Lower leg skin (tissue), 4 donors: ENCODE measurements at regions not wholly inside any gene's neighbourhood (a gene's known extent, or its start where the extent isn't known, plus 50 kb on each side); places are given as distances from the start of the nearest gene placed in this dataset.

ENCODE experiments used
- DNase-seq, 2 donors: peaks; one replicate each; pipeline ENCODE4 v3.0.0-alpha.2; 2019; ENCODE audit warnings: low spot score in 2 of 2
- H3K4me3 ChIP-seq: fragments of 200-600 bp; sonication (generic); 2 replicates; pipeline ENCODE4 v1.5.1; 2017; ENCODE audit warnings: mild to moderate bottlenecking, low read depth; ENCODE audit not compliant: poor library complexity, severe bottlenecking
- POLR2A ChIP-seq, 2 donors: fragments of 450-650 bp; IDR thresholded peaks; one replicate each; pipeline ENCODE4 v1.6.1; 2016 to 2017; ENCODE audit warnings: antibody characterized with exemption in 2 of 2, mild to moderate bottlenecking in 1 of 2, moderate library complexity in 1 of 2
- WGBS, 2 donors: methylation state at CpG; one replicate each; pipeline ENCODE4 v1.1.5; 2018; 5-methylcytosine and 5-hydroxymethylcytosine counted together
- intact Hi-C: fragments of 100-400 bp; cut with DNase I; formaldehyde crosslinking; loops from one replicate; pipeline ENCODE4 v1.15.0; 2023; ENCODE audit warnings: low total_unique reads
- TF ChIP-seq, protein P1 (sequence below), 3 donors: fragments of 450-650 bp; IDR thresholded peaks; one replicate each; pipeline ENCODE4 v1.5.1; 2016; ENCODE audit warnings: antibody characterized with exemption in 3 of 3, mild to moderate bottlenecking in 3 of 3, moderate library complexity in 2 of 3

DNA sequence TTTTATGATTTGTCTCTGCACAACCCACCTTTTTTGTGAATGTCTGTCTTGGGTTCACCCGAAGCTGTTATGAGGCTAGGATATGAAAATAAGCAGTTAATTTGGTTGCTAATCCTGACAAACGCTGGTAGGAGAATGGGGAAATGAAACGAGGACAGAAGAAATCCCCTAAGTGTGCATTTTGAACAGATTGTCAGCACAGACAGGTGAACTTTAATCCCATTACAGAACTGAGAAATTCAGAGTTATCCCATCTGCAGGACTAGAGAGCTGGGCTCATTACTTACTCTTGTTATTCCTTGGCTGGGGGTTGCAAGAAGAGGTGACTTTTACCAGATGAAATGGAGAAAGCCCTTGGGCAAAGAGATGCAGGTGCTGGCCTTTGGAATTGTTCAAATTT lies 123.3 kb upstream of the NYAP2 start:
- WGBS, 2 donors, result 50 to 56% methylated on average over 3 of the region's 3 CpGs
- intact Hi-C loops, result no loop called here
- no peak for DNase-seq
- no peak for TF ChIP-seq POLR2A (IDR thresholded peaks at IDR 0.05)
- TF ChIP-seq, protein P1, sequence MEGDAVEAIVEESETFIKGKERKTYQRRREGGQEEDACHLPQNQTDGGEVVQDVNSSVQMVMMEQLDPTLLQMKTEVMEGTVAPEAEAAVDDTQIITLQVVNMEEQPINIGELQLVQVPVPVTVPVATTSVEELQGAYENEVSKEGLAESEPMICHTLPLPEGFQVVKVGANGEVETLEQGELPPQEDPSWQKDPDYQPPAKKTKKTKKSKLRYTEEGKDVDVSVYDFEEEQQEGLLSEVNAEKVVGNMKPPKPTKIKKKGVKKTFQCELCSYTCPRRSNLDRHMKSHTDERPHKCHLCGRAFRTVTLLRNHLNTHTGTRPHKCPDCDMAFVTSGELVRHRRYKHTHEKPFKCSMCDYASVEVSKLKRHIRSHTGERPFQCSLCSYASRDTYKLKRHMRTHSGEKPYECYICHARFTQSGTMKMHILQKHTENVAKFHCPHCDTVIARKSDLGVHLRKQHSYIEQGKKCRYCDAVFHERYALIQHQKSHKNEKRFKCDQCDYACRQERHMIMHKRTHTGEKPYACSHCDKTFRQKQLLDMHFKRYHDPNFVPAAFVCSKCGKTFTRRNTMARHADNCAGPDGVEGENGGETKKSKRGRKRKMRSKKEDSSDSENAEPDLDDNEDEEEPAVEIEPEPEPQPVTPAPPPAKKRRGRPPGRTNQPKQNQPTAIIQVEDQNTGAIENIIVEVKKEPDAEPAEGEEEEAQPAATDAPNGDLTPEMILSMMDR (IDR thresholded peaks at IDR 0.05), result no peak
- H3K4me3 ChIP-seq, result no peak overlapping the region

DNA sequence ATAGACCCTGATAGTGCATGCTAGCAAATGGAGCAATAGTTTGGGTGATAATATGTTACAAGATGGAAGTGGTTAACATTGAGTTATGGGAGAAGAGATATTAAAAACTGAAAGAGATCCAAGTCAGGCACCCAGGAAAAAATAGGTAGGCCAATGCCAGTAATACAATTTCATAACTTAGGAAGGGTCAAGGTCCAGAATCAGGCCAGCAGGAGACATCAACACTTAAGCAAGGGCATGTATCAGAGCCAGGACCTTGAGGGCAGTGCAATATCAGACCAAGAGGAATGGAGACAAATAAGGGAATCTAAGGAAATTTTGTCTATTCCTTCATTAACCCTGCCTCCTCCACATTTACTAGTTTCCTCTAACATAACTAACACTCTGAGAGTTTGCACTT lies 124.1 kb upstream of the NYAP2 start:
- intact Hi-C loops, result no loop called here
- H3K4me3 ChIP-seq, result no peak overlapping the region
- TF ChIP-seq, protein P1 (IDR thresholded peaks at IDR 0.05), result no peak
- no peak for TF ChIP-seq POLR2A (IDR thresholded peaks at IDR 0.05)
- DNase-seq, result no peak

GRCh38 chr2:225274751-225275150 lies 124.8 kb upstream of the NYAP2 start:
- WGBS, 2 donors, result 0 to 10% methylated on average over 1 of the region's 1 CpG
- intact Hi-C loops, result no loop called here
- no peak overlapping the region for H3K4me3 ChIP-seq
- TF ChIP-seq, protein P1 (IDR thresholded peaks at IDR 0.05), result no peak
- TF ChIP-seq POLR2A (IDR thresholded peaks at IDR 0.05), result no peak
- DNase-seq, result no peak

DNA sequence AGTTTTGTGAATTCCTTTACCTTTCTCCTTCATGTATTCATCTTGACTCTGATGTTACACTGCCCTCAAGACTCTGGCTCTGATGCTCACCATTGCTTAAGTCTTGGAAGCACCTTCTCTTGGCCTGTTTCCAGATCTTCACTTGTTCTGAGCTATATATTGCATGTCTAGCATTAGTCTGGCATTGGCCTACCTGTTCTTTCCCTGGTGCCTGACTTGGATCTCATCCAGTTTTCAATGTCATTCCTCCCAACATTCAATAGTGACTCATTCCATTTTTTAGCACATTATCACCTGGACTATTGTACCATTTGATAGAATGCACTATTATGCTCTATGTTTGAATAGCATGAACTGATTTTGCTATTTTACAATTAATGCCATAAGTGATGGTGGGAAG lies 127.3 kb upstream of the NYAP2 start:
- intact Hi-C loops, result no loop called here
- TF ChIP-seq POLR2A (IDR thresholded peaks at IDR 0.05), result no peak
- TF ChIP-seq, protein P1 (IDR thresholded peaks at IDR 0.05), result no peak
- H3K4me3 ChIP-seq, result no peak overlapping the region
- no peak for DNase-seq

GRCh38 chr2:225270861-225271260 lies 128.6 kb upstream of the NYAP2 start:
- no peak for DNase-seq
- no peak for TF ChIP-seq POLR2A (IDR thresholded peaks at IDR 0.05)
- TF ChIP-seq, protein P1 (IDR thresholded peaks at IDR 0.05), result no peak
- no peak overlapping the region for H3K4me3 ChIP-seq
- intact Hi-C loops, result no loop called here
- WGBS, 2 donors, result 10 to 14% methylated on average over 2 of the region's 2 CpGs

DNA sequence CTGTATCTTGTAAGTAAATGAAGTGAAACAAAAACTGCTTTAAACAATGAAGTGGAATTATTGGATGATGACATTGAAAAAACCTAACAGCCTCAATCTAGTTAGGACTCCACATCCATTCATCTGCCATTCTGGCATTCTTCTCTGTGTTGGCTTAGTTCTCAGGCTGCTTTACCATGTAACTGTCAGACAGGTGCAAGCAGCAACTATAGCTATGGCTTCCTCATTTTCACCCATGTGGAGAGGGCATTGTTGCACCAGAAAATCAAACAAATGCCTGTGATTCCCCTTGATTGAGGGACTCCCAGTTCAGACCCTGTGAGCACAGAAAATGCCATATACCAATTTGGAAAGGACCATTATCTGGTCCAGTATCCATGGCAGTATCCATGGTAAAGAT lies 129.5 kb upstream of the NYAP2 start:
- intact Hi-C loops, result no loop called here
- TF ChIP-seq, protein P1 (IDR thresholded peaks at IDR 0.05), result no peak
- no peak for TF ChIP-seq POLR2A (IDR thresholded peaks at IDR 0.05)
- H3K4me3 ChIP-seq, result no peak overlapping the region
- DNase-seq, result no peak
